ENCODE measurements at regions not wholly inside any gene's neighbourhood (a gene's known extent, or its start where the extent isn't known, plus 50 kb on each side); places are given as distances from the start of the nearest gene placed in this dataset.
"Not testable (repeated sequence)": the region's sequence is repeated elsewhere in the genome, so short reads cannot be mapped to it uniquely, and the experiment has no call there.

GRCh38 chr6:92399911-92400310, 1019.4 kb downstream of the EPHA7 start:
- no peaks in the 10 kb centered on the region for H3K36me3 ChIP-seq (ENCODE audit: insufficient read depth in 1 of 2, low read depth in 1 of 2)
- TF ChIP-seq CTCF (IDR thresholded peaks at IDR 0.05): no peak
- WGBS, 3 donors: 48 to 67% (median 59%) methylated on average over 2 of the region's 2 CpGs

GRCh38 chr6:92388706-92389105, 1030.7 kb downstream of the EPHA7 start:
- DNase-seq; H3K9me3 ChIP-seq; intact Hi-C loops (cut with DNase I); ATAC-seq; H3K4me1 ChIP-seq; H3K36me3 ChIP-seq (ENCODE audit: insufficient read depth in 1 of 2, low read depth in 1 of 2); H3K27ac ChIP-seq; H3K27me3 ChIP-seq (ENCODE audit: insufficient read depth in 3 of 3, low read length in 2 of 3); H3K4me3 ChIP-seq: not testable (repeated sequence)
- 90 to 92% (median 91%) methylated on average over 8 of the region's 8 CpGs for WGBS, 3 donors

More at GRCh38 chr6:92399911-92400310, 1019.4 kb downstream of the EPHA7 start:
- Histone ChIP-seq H3K9me3 (no peaks in the 10 kb centered on the region), H3K27ac (no peak overlapping the region), H3K27me3 (ENCODE audit: insufficient read depth in 3 of 3, low read length in 2 of 3) (no peaks in the 10 kb centered on the region), H3K4me1 (no peaks in the 10 kb centered on the region), H3K4me3 (no peak overlapping the region)
- no peak for DNase-seq
- intact Hi-C loops (cut with DNase I): no loop called here
- ATAC-seq: no peak

GRCh38 chr6:92380803-92381601, 1038.4 kb downstream of the EPHA7 start:
- Histone ChIP-seq H3K4me3 (no peak overlapping the region), H3K27ac (no peak overlapping the region), H3K27me3 (ENCODE audit: insufficient read depth in 3 of 3, low read length in 2 of 3) (no peaks in the 10 kb centered on the region), H3K9me3 (no peaks in the 10 kb centered on the region), H3K36me3 (ENCODE audit: insufficient read depth in 1 of 2, low read depth in 1 of 2) (no peaks in the 10 kb centered on the region), H3K4me1 (no peaks in the 10 kb centered on the region)
- ATAC-seq (no peak), DNase-seq (no peak)
- no peak for TF ChIP-seq CTCF (IDR thresholded peaks at IDR 0.05)
- intact Hi-C loops (cut with DNase I): no loop called here
- WGBS, 3 donors: 81 to 87% (median 84%) methylated on average over 2 of the region's 2 CpGs

GRCh38 chr6:92377137-92377536, 1042.2 kb downstream of the EPHA7 start:
- no peak for ATAC-seq
- Histone ChIP-seq H3K27ac (no peak overlapping the region), H3K9me3 (no peaks in the 10 kb centered on the region), H3K4me3 (no peak overlapping the region), H3K4me1 (no peaks in the 10 kb centered on the region), H3K36me3 (ENCODE audit: insufficient read depth in 1 of 2, low read depth in 1 of 2) (no peaks in the 10 kb centered on the region), H3K27me3 (ENCODE audit: insufficient read depth in 3 of 3, low read length in 2 of 3) (no peaks in the 10 kb centered on the region)
- intact Hi-C loops (cut with DNase I): no loop called here
- no peak for TF ChIP-seq CTCF (IDR thresholded peaks at IDR 0.05)
- no peak for DNase-seq

GRCh38 chr6:92376691-92377090, 1042.7 kb downstream of the EPHA7 start:
- ATAC-seq (no peak), DNase-seq (no peak)
- H3K36me3 ChIP-seq (ENCODE audit: insufficient read depth in 1 of 2, low read depth in 1 of 2): no peaks in the 10 kb centered on the region
- H3K9me3 ChIP-seq: no peaks in the 10 kb centered on the region
- no peak overlapping the region for H3K27ac ChIP-seq
- intact Hi-C loops (cut with DNase I): no loop called here
- WGBS, 3 donors: 5 to 11% (median 9%) methylated on average over 3 of the region's 3 CpGs
- H3K4me1 ChIP-seq: no peaks in the 10 kb centered on the region
- TF ChIP-seq CTCF (IDR thresholded peaks at IDR 0.05): no peak
- H3K27me3 ChIP-seq (ENCODE audit: insufficient read depth in 3 of 3, low read length in 2 of 3): no peaks in the 10 kb centered on the region
- H3K4me3 ChIP-seq: no peak overlapping the region
